ENCODE measurements at regions not wholly inside any gene's neighbourhood (a gene's known extent, or its start where the extent isn't known, plus 50 kb on each side); places are given as distances from the start of the nearest gene placed in this dataset.

DNA sequence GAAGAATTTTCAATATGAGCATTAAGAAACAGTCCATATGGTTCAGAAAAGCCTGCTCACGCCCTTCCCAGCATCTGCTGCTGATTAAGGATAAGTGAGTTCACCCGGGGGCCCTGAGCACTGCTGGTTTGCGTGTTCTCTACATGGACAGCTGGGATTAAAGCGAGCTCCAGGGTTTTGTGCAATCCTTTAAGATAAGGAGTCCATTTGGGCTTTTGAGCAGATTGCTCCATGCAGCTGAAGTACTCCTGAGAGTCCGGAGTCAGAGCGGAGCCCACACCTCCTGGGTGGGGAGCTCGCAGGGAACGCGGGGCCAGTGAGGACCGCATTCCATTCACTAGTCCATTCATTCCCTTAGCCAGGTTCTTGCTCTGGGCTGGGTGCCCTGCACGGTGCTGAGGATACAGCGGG is 149.3 kb upstream of the COL5A1 start (continued):
- TF ChIP-seq HDAC6 (IDR thresholded peaks at IDR 0.05; ENCODE audit: low read depth, low read length) (no peak), CHD7 (IDR thresholded peaks at IDR 0.05; ENCODE audit: insufficient replicate concordance, low read length) (no peak), NANOG (IDR thresholded peaks at IDR 0.05; ENCODE audit: insufficient read depth, low read depth, low read length, poor library complexity, severe bottlenecking) (no peak), MAFK (IDR thresholded peaks at IDR 0.05; ENCODE audit: low read depth, low read length) (no peak), KDM1A (IDR thresholded peaks at IDR 0.05; ENCODE audit: borderline replicate concordance, low read length) (no peak), RNF2 (IDR thresholded peaks at IDR 0.05; ENCODE audit: borderline replicate concordance, low read depth, low read length, missing control alignments, poor library complexity, severe bottlenecking) (no peak), KDM5A (IDR thresholded peaks at IDR 0.05; ENCODE audit: low read length) (no peak), POLR2AphosphoS5 (IDR thresholded peaks at IDR 0.05; ENCODE audit: low read depth, low read length) (no peak)
